Amniotic epithelial cell (primary cell): ENCODE measurements at regions not wholly inside any gene's neighbourhood (a gene's known extent, or its start where the extent isn't known, plus 50 kb on each side); places are given as distances from the start of the nearest gene placed in this dataset.
"Not testable (repeated sequence)": the region's sequence is repeated elsewhere in the genome, so short reads cannot be mapped to it uniquely, and the experiment has no call there.

Experiments used
- DNase-seq: peaks from one replicate; pipeline ENCODE4 v3.0.0-alpha.2; 2010; ENCODE audit warnings: low read depth

GRCh38 chr2:185988907-185989306 is 250.3 kb downstream of the FSIP2 start:
- not testable (repeated sequence) for DNase-seq

GRCh38 chr2:185990861-185991525 is 252.4 kb downstream of the FSIP2 start:
- peak; percentile 91 for DNase-seq

GRCh38 chr2:185998562-185999070 is 260.0 kb downstream of the FSIP2 start:
- no peak for DNase-seq

- no peak for DNase-seq
Measured at GRCh38 chr2:186009341-186009740, 270.7 kb downstream of the FSIP2 start.

DNA sequence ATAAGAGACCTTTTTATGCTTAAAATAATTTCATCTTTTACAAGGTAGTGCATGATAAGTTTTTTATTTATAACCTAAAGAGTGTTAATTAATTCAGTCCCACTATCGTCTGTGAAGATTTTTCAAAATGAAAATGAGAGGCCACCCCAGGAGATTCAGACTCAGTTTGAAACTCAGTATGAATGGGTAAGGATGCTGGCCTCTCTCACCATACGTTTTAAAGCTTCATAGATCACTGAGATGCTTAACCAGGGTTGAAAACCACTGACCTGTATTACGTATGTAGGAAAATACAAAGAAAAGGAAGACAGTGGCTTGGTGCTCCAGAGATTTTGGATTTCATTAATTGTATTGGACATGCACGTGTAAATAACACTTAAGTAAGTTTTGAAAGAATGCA is 278.7 kb downstream of the FSIP2 start:
- DNase-seq = no peak

DNA sequence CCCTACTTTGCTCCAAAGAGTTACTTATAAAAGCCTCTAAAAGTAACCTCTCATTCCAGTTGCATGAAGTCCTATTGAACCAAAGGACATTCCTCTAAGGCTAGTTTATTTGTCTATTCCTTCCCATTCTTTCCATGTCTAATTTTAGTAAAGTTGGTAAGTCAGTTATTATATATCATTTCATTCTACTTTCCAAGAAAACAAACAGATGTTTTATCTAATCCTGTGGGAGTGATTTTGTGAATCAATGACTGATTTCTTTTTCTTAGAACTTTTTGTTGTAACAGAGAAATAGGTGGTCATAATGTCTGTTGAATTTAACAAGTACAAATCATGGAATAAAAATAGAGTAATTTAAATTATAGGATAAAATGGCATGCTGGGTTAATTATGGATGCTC is 286.3 kb downstream of the FSIP2 start:
- DNase-seq = no peak

- DNase-seq = no peak
Measured at GRCh38 chr2:186027922-186028321, 289.3 kb downstream of the FSIP2 start.

DNA sequence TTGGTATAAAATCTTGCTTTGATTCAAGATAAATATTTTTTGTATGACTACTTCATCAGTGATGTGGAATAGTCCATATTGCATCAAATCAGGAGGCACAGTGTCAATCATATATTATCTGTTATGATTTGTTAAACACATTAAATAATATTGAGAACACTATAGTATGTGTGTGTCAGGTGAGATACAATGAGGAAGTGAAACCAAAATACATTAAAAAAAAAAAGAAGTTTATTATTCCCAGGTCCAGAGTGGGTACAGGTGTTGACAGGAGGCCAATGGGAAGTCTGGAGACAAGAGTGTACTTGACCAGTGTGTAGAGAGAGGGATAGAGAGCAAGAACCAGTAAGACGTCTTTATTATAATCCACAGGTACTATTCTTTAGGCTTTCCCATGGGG is 292.6 kb downstream of the FSIP2 start:
- DNase-seq = no peak

- DNase-seq = no peak
Measured at GRCh38 chr2:186032102-186032738, 293.6 kb downstream of the FSIP2 start.

- DNase-seq = no peak
Measured at GRCh38 chr2:186032930-186033329, 294.3 kb downstream of the FSIP2 start.

DNA sequence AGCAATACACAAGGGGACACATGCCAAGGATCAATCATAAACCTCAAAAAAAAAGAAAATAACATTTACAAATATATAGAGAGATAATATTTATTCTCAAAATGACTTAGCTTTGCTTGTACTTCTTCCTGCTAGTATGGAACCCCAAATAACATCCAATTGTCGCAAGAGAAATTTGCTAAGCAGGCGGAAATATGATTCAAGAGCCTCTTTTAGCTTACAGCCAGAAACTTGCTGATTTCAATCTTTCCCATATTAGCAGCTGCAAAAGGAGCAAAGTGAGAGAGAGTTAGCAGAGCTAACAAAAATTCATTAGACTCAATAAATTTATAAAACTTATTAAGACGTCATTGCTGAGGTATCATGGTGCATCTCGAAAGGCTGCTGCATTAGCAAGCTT is 294.9 kb downstream of the FSIP2 start:
- no peak for DNase-seq

GRCh38 chr2:186036862-186037449 is 298.4 kb downstream of the FSIP2 start:
- no peak for DNase-seq

GRCh38 chr2:186042207-186043028 is 303.8 kb downstream of the FSIP2 start:
- DNase-seq = no peak

DNA sequence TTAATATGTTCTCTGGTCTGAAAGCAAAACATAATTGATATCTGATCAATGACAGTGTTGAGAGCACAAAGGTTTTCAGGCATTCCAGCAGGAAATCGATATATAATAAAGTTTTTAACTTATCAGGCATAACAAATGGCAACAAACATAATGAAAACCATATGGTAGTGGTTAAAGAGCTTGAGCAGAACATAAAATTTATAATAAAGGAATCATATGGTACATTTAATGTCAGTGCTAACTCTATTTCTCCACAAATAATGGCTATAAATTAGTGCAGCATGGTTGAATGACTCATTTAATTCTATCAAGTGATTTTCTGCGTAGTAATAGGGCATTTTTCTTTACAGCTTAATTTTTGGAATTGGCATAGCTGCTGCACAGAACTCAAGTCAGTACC is 306.2 kb downstream of the FSIP2 start:
- DNase-seq = no peak

DNA sequence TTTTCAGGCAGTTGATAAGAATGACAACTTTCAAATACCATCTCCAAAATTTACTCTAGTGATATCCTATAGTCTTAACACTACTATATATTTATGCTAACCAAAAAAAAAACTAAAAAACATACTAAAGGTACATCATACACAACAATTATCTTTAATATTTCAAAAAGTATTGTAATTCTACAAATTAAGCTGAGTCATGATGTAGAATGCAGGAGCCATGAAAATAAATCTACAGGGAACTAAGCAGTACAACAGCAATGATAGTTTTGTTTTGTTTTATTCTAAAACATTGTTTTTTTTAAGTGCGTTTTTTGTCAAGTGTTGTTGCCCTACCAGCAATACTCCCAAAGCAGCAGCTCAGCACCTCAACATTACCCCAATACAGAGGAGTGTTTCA is 314.3 kb downstream of the FSIP2 start:
- no peak for DNase-seq

GRCh38 chr2:186058614-186059013 is 320.0 kb downstream of the FSIP2 start:
- DNase-seq = no peak

GRCh38 chr2:186059096-186059495 is 320.5 kb downstream of the FSIP2 start:
- peak; percentile 5 for DNase-seq

GRCh38 chr2:186060744-186061440 is 322.3 kb downstream of the FSIP2 start:
- peak; percentile 12 for DNase-seq

DNA sequence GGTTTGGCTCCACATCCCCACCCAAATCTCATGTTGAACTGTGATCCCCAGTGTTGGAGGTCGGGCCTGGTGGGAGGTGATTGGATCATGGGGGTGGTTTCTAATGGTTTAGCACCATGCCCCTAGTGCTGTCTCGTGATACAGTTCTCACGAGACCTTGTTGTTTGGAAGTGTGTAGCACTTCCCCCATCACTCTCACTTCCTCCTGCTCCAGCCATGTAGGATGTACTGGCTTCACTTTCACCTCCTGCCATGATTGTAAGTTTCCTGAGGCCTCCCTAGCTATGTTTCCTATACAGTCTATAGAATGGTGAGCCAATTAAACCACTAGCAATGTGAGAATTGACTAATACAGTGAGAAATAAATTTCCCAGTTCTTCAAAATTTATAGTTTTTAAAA is 325.9 kb downstream of the FSIP2 start:
- DNase-seq = no peak

GRCh38 chr2:186065491-186065890 is 326.9 kb downstream of the FSIP2 start:
- DNase-seq = no peak

- peak; percentile 95 for DNase-seq
Measured at GRCh38 chr2:186068139-186068801, 329.7 kb downstream of the FSIP2 start.
